SK-N-MC (cell line): ENCODE measurements at regions not wholly inside any gene's neighbourhood (a gene's known extent, or its start where the extent isn't known, plus 50 kb on each side); places are given as distances from the start of the nearest gene placed in this dataset.

Experiments used
- EZH2 ChIP-seq: fragments of 200-600 bp; sonication (generic); IDR thresholded peaks from one replicate; pipeline ENCODE4 v1.6.1; 2017; ENCODE audit warnings: antibody characterized with exemption
- POLR2AphosphoS5 ChIP-seq: IDR thresholded peaks from 2 replicates; pipeline ENCODE4 v1.6.1; 2012; ENCODE audit warnings: mild to moderate bottlenecking, low read depth, low read length, borderline replicate concordance

GRCh38 chr6:104050455-104050854, 809.3 kb downstream of the HACE1 start:
- TF ChIP-seq POLR2AphosphoS5: no peak
- no peak for TF ChIP-seq EZH2
